AG04449 (cell line): ENCODE measurements at regions not wholly inside any gene's neighbourhood (a gene's known extent, or its start where the extent isn't known, plus 50 kb on each side); places are given as distances from the start of the nearest gene placed in this dataset.
A peak's percentile ranks its signal among the peaks of the same experiment; 100 is the strongest.
"Not testable (repeated sequence)": the region's sequence is repeated elsewhere in the genome, so short reads cannot be mapped to it uniquely, and the experiment has no call there.

ENCODE experiments used
- CTCF ChIA-PET: fragments of 350-600 bp; formaldehyde crosslinking; extraction: SDS; loops from one replicate; lab custom pipeline; 2021; ENCODE audit warnings: antibody characterized with exemption; lab: Yijun Ruan, JAX
- POLR2A ChIA-PET: fragments of 400-600, 350-600 bp; formaldehyde crosslinking; extraction: SDS; loops from one replicate; lab custom pipeline; 2020; ENCODE audit warnings: antibody characterized with exemption, inconsistent platforms; lab: Yijun Ruan, JAX
- DNase-seq: peaks from one replicate; pipeline ENCODE4 v3.0.0-alpha.2; 2010; ENCODE audit warnings: low read depth, low spot score
- H3K4me3 ChIP-seq: 2 replicates; pipeline ENCODE4 v1.5.1; 2011; ENCODE audit warnings: low read depth, mild to moderate bottlenecking, control low read depth, low read length
- TF ChIP-seq, protein P1 (sequence below): IDR thresholded peaks from one replicate; pipeline ENCODE4 v1.5.1; 2011; ENCODE audit warnings: mild to moderate bottlenecking, moderate library complexity, low read length, control low read depth, inconsistent platforms; ENCODE audit not compliant: insufficient read depth; ENCODE audit errors: missing control alignments

DNA sequence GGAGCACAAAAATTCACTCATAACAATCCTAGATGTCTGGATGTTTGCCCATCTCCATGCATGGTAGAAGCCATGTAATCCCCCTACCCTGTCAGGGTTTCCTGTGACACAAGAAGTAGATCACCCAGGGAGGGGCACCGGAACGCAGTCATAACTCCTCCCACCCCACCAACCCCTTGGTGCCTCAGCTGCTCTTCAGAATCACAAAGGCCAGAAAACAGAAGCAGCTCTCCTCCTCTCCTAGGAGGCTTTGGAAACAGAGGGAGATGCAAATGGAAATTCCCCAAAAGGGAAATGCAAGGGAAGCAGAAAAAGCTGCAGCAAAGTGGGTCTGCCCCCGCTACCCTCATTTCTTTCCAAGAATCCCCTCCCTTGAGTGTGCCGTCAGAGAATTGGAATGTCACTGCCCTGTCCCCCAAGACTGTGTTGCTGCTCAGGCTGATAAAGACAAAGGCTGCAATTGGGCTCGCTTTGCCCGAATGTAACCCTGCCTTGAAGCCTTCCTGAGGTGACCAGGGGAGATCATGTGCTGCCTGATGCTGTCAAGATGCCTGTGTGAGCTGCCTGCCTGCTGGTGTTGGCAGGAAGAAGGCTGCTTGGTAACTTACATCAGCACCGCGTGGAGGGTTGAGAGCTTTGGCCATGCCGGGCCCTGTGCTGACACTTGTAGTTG lies 65.5 kb upstream of the ABCA1 start:
- DNase-seq, result no peak
- TF ChIP-seq, protein P1, sequence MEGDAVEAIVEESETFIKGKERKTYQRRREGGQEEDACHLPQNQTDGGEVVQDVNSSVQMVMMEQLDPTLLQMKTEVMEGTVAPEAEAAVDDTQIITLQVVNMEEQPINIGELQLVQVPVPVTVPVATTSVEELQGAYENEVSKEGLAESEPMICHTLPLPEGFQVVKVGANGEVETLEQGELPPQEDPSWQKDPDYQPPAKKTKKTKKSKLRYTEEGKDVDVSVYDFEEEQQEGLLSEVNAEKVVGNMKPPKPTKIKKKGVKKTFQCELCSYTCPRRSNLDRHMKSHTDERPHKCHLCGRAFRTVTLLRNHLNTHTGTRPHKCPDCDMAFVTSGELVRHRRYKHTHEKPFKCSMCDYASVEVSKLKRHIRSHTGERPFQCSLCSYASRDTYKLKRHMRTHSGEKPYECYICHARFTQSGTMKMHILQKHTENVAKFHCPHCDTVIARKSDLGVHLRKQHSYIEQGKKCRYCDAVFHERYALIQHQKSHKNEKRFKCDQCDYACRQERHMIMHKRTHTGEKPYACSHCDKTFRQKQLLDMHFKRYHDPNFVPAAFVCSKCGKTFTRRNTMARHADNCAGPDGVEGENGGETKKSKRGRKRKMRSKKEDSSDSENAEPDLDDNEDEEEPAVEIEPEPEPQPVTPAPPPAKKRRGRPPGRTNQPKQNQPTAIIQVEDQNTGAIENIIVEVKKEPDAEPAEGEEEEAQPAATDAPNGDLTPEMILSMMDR, result no peak
- POLR2A ChIA-PET, result interaction anchor here (1.0 kb wide), 1 partner anchor 10 kb away, joined by 3 read pairs; no protein-coding TSS in a partner anchor
- H3K4me3 ChIP-seq, result peak overlapping the region; percentile 12; the same call in 1 of the 2 replicates
- CTCF ChIA-PET, result interaction anchor here (1.1 to 1.6 kb wide), 2 partner anchors 12 to 164 kb away, joined by 4 read pairs; no protein-coding TSS in a partner anchor

DNA sequence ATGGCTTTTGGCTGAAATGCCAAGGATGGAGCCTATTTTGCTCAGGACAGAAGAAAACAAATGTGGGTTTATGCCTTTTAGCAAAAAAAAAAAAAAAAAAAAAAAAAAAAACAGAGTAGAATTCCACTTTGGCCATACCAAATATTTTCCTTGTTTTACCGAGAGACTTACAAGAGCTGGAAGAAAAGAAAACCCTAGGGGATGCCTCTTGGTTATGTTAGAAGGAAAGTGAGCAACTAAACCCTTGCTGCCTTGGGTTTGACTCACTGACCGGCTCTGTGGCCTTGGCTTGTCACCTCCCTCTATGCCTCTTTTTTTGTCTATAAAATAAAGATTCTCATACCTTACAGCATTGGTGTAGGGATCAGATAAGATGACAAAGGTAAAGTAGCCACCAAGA lies 69.6 kb upstream of the ABCA1 start:
- no peak overlapping the region for H3K4me3 ChIP-seq
- ChIA-PET CTCF (interaction anchor here (0.7 kb wide), 1 partner anchor 45 kb away, joined by 3 read pairs; no protein-coding TSS in a partner anchor), POLR2A (interaction anchor here (0.7 kb wide), 1 partner anchor 135 kb away, joined by 4 read pairs; no protein-coding TSS in a partner anchor)
- TF ChIP-seq, protein P1, result no peak
- DNase-seq, result no peak

DNA sequence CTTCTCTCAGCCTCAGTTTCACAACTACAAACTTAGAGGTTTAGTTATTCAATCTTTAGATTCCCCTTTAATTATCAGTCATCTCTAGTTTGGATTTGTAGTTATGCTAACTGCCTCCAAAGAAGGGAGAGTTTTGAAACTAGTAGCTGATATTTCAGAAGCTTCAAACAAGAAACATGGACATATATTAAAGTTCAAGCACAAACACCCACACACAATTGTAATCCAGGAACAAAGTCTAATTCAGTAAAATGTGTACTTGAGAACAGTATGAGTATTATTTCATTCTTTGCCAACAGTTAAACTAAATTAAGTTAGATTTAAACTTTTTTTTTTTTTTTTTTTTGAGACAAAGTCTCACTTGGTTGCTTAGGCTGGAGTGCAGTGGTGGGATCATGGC lies 71.2 kb upstream of the ABCA1 start:
- TF ChIP-seq, protein P1, result no peak
- POLR2A ChIA-PET, result no interaction called here
- DNase-seq, result no peak
- CTCF ChIA-PET, result interaction anchor here (0.6 to 1.3 kb wide), 4 partner anchors 18 to 138 kb away, joined by 3 to 4 read pairs (median 3); no protein-coding TSS in a partner anchor
- no peak overlapping the region for H3K4me3 ChIP-seq

DNA sequence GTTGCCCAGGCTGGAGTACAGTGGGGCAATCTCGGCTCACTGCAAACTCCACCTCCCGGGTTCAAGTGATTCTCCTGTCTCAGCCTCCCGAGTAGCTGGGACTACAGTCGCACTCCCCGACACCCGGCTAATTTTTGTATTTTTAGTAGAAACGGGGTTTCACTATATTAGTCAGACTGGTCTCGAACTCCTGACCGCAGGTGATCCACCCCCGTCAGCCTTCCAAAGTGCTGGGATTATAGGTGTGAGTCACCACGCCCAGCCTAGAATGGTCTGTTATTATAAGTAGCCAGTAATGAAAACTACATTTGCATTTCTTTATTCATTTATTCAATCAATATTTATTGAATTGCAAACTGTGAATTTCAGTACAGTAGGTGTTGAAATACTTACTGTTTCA lies 72.6 kb upstream of the ABCA1 start:
- POLR2A ChIA-PET, CTCF ChIA-PET, H3K4me3 ChIP-seq, DNase-seq: not testable (repeated sequence)

DNA sequence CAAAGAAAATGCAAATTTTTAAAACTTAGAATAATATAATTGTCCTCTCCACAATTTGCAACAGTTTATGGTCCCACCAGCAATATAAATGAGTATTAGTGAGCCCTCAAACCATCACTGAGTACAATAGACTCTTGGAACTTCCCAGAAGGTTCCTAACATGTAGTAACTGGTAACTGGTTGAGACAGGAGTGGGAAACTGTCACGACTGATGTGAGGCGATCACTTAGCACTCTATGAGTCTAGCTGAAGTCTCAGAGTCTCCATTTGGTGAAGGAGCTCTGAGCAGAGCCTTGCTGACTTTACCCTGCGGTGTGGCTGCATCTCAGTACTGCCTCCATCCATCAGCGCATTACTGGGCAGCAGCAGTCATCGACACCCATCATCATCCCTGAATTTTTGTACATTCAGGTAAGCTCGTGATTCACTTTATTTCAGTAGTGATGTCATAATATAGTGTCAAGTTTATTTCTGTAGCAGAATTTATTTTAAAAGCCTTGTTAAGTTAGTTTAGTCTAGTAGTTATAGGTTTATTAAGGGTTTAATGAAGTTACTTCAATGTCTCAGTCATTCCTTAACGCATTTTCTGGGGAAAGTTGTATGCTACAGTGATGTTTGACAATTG lies 76.6 kb upstream of the ABCA1 start:
- no peak for DNase-seq
- POLR2A ChIA-PET, result no interaction called here
- CTCF ChIA-PET, result interaction anchor here (1.6 kb wide), 1 partner anchor 10 kb away, joined by 4 read pairs; no protein-coding TSS in a partner anchor

DNA sequence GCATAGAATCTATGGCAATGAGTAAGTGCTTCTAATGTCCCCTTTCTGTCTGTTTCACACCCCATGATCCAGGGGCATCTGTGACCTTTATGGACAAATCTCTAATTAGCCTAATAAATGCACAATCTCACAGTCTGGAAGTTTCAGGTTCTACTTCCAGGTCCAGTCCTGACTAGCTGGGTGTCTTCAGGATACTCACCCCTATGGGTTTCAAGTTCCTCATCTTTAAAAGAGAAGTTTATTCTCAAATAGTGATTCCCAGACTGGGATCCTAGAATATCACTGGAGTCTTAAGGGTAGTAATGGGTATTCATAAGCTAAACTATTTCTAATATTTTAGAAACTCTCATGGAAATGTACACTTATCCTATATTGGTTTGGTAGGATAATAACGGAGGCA lies 77.2 kb upstream of the ABCA1 start:
- ChIA-PET POLR2A (no interaction called here), CTCF (interaction anchor here (1.6 kb wide), 1 partner anchor 11 kb away, joined by 4 read pairs; no protein-coding TSS in a partner anchor)
- no peak overlapping the region for H3K4me3 ChIP-seq
- TF ChIP-seq, protein P1, result no peak
- no peak for DNase-seq

More for the DNA sequence above, 76.6 kb upstream of the ABCA1 start:
- TF ChIP-seq, protein P1, result no peak
- H3K4me3 ChIP-seq, result no peak overlapping the region
